GM13977 (cell line): ENCODE measurements at regions not wholly inside any gene's neighbourhood (a gene's known extent, or its start where the extent isn't known, plus 50 kb on each side); places are given as distances from the start of the nearest gene placed in this dataset.
A peak's percentile ranks its signal among the peaks of the same experiment; 100 is the strongest.

Source experiments
- DNase-seq: peaks from one replicate; pipeline ENCODE4 v3.0.0; 2012; ENCODE audit warnings: low spot score
- CTCF ChIP-seq: IDR thresholded peaks from 2 replicates; pipeline ENCODE4 v1.5.1; 2012; ENCODE audit warnings: mild to moderate bottlenecking, control low read depth; ENCODE audit not compliant: insufficient read depth; ENCODE audit errors: extremely low read depth, missing control alignments
- in situ Hi-C: fragments of 300-500 bp; cut with MboI; formaldehyde crosslinking; loops from one replicate; pipeline ENCODE4 v1.12.0; 2022; ENCODE audit warnings: low sequenced_read_pairs, low pct_unique_long_range_greater_than_20kb, mixed read lengths, inconsistent platforms; ENCODE audit not compliant: unreplicated experiment

GRCh38 chr21:43292041-43292865 lies 123.4 kb downstream of the CRYAA start:
- DNase-seq, result no peak
- in situ Hi-C loops, result no loop called here
- no peak for TF ChIP-seq CTCF

GRCh38 chr21:43291347-43291950 lies 122.6 kb downstream of the CRYAA start:
- in situ Hi-C loops, result no loop called here
- no peak for DNase-seq

GRCh38 chr21:43290421-43291346 lies 121.9 kb downstream of the CRYAA start:
- peak; percentile 77 for DNase-seq
- in situ Hi-C loops, result no loop called here
- TF ChIP-seq CTCF, result no peak

More at GRCh38 chr21:43291347-43291950, 122.6 kb downstream of the CRYAA start:
- TF ChIP-seq CTCF, result no peak

GRCh38 chr21:43289966-43290365 lies 121.2 kb downstream of the CRYAA start:
- DNase-seq, result no peak
- in situ Hi-C loops, result no loop called here
- no peak for TF ChIP-seq CTCF

GRCh38 chr21:43289442-43289841 lies 120.6 kb downstream of the CRYAA start:
- in situ Hi-C loops, result no loop called here
- TF ChIP-seq CTCF, result no peak
- DNase-seq, result no peak
